ENCODE measurements at regions not wholly inside any gene's neighbourhood (a gene's known extent, or its start where the extent isn't known, plus 50 kb on each side); places are given as distances from the start of the nearest gene placed in this dataset.

DNA sequence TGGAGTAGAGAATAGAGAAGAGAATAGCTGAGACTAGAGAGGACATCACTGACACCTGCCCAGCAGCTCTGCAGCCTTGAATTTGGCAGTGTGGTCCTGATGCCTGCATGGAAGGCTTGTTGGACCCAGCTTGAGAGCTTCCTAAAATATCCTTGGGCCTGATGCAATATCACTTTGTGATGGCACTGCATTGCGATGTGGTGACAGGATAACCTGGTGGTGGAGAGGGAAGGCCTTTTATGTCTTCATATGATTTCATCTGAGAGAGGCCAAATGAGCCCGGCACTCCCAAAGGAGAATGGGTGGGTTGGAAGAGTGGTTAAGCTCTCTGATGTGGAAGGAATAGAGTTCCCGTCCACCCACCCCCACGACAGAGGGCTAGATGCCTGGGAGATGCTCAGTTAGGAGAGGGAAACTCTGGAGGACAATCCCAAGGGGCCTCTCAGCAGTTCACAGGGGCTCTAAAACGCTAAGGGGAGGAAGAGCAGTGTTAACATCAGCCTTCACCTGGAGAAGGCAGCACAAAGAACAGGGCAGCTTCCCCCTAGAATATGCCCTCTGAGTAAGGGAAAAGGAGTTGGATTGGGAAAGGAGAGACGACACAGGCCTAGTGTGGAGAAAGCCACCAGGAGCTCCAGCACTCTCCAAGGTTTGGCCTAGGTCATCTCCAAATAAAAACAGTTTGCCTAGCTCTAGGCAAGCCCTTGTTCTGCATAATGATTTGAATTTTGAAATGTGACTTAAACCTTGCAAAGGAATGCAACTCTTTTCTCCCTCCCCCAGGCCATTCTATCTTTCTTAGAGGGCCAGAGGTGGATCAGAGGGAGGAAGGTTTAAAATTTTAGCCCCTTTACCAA is 99.8 kb upstream of the SSBP2 start:
- Histone ChIP-seq H3K27ac (ENCODE audit: control insufficient read depth, insufficient read depth) (peak overlapping the region; percentile 87; the same call in 1 of the 2 replicates), H2AFZ (ENCODE audit: control insufficient read depth, low read depth, low read length) (peak overlapping the region; percentile 90), H3K4me3 (peak overlapping the region; percentile 55; the same call in 1 of the 2 replicates), H3K4me2 (ENCODE audit: control insufficient read depth, insufficient read depth) (peak overlapping the region; percentile 89), H3K4me1 (ENCODE audit: control insufficient read depth, insufficient read depth, low read length) (peaks cover 26% of the 10 kb centered on the region), H3K79me2 (ENCODE audit: control insufficient read depth, insufficient read depth, low read length) (no peaks in the 10 kb centered on the region), H3K9me3 (replicated peaks; ENCODE audit: control insufficient read depth, insufficient read depth, low read length) (no peaks in the 10 kb centered on the region), H3K27me3 (replicated peaks in 1 of 2; ENCODE audit: control insufficient read depth in 2 of 2, insufficient read depth in 2 of 2, low read length in 1 of 2) (no peaks in the 10 kb centered on the region), H3K9ac (ENCODE audit: control insufficient read depth, insufficient read depth, low read length) (peak overlapping the region; percentile 84; the same call in 1 of the 2 replicates), H4K20me1 (ENCODE audit: control insufficient read depth, insufficient read depth) (no peaks in the 10 kb centered on the region), H3K36me3 (ENCODE audit: control insufficient read depth in 2 of 2, insufficient read depth in 2 of 2, low read length in 1 of 2) (no peaks in the 10 kb centered on the region)
- TF ChIP-seq MEF2B (IDR thresholded peaks at IDR 0.05; ENCODE audit: partially characterized antibody, poor library complexity, severe bottlenecking) (peak; percentile 13), ATF7 (IDR thresholded peaks at IDR 0.05; ENCODE audit: low read depth) (no peak)
- ChIA-PET RAD21 (ENCODE audit: unreplicated experiment) (interaction anchor here (1.0 to 5.0 kb wide), 10 partner anchors 11 to 375 kb away, joined by 3 to 79 read pairs (median 13); partner anchors contain the start of gene SSBP2), CTCF (interaction anchor here (1.1 to 5.4 kb wide), 11 partner anchors 13 to 345 kb away, joined by 3 to 35 read pairs (median 4); partner anchors contain the start of gene SSBP2), POLR2A (interaction anchor here (1.0 to 4.1 kb wide), 7 partner anchors 8 to 314 kb away, joined by 3 to 35 read pairs (median 5); partner anchors contain the start of genes ATG10 and SSBP2), SMC1A (ENCODE audit: uncharacterized antibody, unreplicated experiment) (interaction anchor here (0.7 to 4.0 kb wide), 24 partner anchors 8 to 375 kb away, joined by 3 to 56 read pairs (median 4); partner anchors contain the start of gene SSBP2)
- WGBS (ENCODE audit: insufficient coverage, insufficient replicate concordance, low lambda C conversion rate, missing lambda C conversion rate): 74% methylated on average over 6 of the region's 6 CpGs
- BruUV-seq (replicated peaks): TSS peak; percentile 66
- DNase-seq (ENCODE audit: low read depth, low spot score) (no peak), ATAC-seq (no peak), FAIRE-seq (no peak)
- in situ Hi-C loops (cut with MboI): no loop called here
- intact Hi-C loops (cut with micrococcal nuclease; ENCODE audit: unreplicated experiment): loop anchor here (1.0 to 5.0 kb wide), 4 partner anchors 99 to 423 kb away; partner anchors contain the start of gene SSBP2

DNA sequence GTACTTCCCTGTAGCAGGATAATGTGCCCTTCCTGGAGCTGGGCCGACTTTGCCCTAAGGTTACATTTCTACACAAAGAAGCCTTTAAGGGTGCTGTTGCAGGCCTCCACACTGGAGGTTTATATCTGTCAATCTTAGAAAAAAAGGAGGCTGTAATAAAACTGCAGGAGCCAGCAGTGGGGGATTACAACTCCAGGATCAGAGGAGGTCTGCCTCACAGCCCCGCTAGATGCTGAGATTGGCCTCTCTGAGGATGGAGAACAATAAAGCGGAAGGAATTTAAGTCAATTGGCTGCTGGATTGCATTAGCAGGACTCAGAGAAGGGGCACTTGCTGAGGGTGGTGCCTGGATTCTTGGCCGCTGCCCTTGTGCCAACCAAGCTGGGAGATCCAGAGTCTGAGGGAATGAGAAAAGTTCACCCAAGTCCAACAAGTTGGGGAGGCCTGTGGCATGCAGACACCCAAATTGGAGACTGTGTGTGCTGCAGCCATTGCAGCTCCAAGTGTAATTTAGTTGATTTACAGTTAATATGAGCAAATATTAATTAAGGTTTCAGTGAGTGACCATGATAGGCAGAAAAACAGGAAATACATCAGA is 99.0 kb upstream of the SSBP2 start:
- 99% methylated on average over 4 of the region's 4 CpGs for WGBS (ENCODE audit: insufficient coverage, insufficient replicate concordance, low lambda C conversion rate, missing lambda C conversion rate)
- Histone ChIP-seq H3K27ac (ENCODE audit: control insufficient read depth, insufficient read depth) (no peak overlapping the region), H4K20me1 (ENCODE audit: control insufficient read depth, insufficient read depth) (no peaks in the 10 kb centered on the region), H3K79me2 (ENCODE audit: control insufficient read depth, insufficient read depth, low read length) (no peaks in the 10 kb centered on the region), H2AFZ (ENCODE audit: control insufficient read depth, low read depth, low read length) (no peak overlapping the region), H3K9ac (ENCODE audit: control insufficient read depth, insufficient read depth, low read length) (no peak overlapping the region), H3K36me3 (ENCODE audit: control insufficient read depth in 2 of 2, insufficient read depth in 2 of 2, low read length in 1 of 2) (no peaks in the 10 kb centered on the region), H3K9me3 (replicated peaks; ENCODE audit: control insufficient read depth, insufficient read depth, low read length) (no peaks in the 10 kb centered on the region), H3K4me1 (ENCODE audit: control insufficient read depth, insufficient read depth, low read length) (peaks cover 23% of the 10 kb centered on the region), H3K4me2 (ENCODE audit: control insufficient read depth, insufficient read depth) (no peak overlapping the region), H3K4me3 (no peak overlapping the region), H3K27me3 (replicated peaks in 1 of 2; ENCODE audit: control insufficient read depth in 2 of 2, insufficient read depth in 2 of 2, low read length in 1 of 2) (no peaks in the 10 kb centered on the region)
- no TSS peak for BruUV-seq (replicated peaks)
- DNase-seq (ENCODE audit: low read depth, low spot score) (no peak), FAIRE-seq (no peak), ATAC-seq (no peak)
- POLR2A ChIA-PET: interaction anchor here (1.4 to 4.1 kb wide), 3 partner anchors 19 to 315 kb away, joined by 3 to 35 read pairs (median 6); partner anchors contain the start of gene SSBP2
- intact Hi-C loops (cut with micrococcal nuclease; ENCODE audit: unreplicated experiment): loop anchor here (5.0 kb wide), 2 partner anchors 377 to 423 kb away; no protein-coding TSS in a partner anchor
- RAD21 ChIA-PET (ENCODE audit: unreplicated experiment): interaction anchor here (0.6 to 5.0 kb wide), 8 partner anchors 11 to 343 kb away, joined by 3 to 79 read pairs (median 14); partner anchors contain the start of gene SSBP2
- TF ChIP-seq, protein P1, sequence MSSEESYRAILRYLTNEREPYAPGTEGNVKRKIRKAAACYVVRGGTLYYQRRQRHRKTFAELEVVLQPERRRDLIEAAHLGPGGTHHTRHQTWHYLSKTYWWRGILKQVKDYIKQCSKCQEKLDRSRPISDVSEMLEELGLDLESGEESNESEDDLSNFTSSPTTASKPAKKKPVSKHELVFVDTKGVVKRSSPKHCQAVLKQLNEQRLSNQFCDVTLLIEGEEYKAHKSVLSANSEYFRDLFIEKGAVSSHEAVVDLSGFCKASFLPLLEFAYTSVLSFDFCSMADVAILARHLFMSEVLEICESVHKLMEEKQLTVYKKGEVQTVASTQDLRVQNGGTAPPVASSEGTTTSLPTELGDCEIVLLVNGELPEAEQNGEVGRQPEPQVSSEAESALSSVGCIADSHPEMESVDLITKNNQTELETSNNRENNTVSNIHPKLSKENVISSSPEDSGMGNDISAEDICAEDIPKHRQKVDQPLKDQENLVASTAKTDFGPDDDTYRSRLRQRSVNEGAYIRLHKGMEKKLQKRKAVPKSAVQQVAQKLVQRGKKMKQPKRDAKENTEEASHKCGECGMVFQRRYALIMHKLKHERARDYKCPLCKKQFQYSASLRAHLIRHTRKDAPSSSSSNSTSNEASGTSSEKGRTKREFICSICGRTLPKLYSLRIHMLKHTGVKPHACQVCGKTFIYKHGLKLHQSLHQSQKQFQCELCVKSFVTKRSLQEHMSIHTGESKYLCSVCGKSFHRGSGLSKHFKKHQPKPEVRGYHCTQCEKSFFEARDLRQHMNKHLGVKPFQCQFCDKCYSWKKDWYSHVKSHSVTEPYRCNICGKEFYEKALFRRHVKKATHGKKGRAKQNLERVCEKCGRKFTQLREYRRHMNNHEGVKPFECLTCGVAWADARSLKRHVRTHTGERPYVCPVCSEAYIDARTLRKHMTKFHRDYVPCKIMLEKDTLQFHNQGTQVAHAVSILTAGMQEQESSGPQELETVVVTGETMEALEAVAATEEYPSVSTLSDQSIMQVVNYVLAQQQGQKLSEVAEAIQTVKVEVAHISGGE (CRISPR knock-in tag; IDR thresholded peaks at IDR 0.05): no peak
- in situ Hi-C loops (cut with MboI): loop anchor here (5.0 kb wide), 1 partner anchor 93 kb away; no protein-coding TSS in a partner anchor
- SMC1A ChIA-PET (ENCODE audit: uncharacterized antibody, unreplicated experiment): interaction anchor here (0.7 to 4.0 kb wide), 10 partner anchors 10 to 318 kb away, joined by 3 to 56 read pairs (median 8); partner anchors contain the start of gene SSBP2
- CTCF ChIA-PET: interaction anchor here (1.3 to 5.4 kb wide), 4 partner anchors 12 to 315 kb away, joined by 3 to 35 read pairs (median 24); partner anchors contain the start of gene SSBP2

Measured in GM12878 (cell line).